HG03108 (cell line): ENCODE measurements at regions not wholly inside any gene's neighbourhood (a gene's known extent, or its start where the extent isn't known, plus 50 kb on each side); places are given as distances from the start of the nearest gene placed in this dataset.
A peak's percentile ranks its signal among the peaks of the same experiment; 100 is the strongest.

Experiments
- ATAC-seq: cut with Tn5 transposase; IDR thresholded peaks from one replicate; pipeline ENCODE4 v1.9.1; 2021; ENCODE audit warnings: moderate library complexity; ENCODE audit not compliant: unreplicated experiment

- no peak for ATAC-seq
Measured at GRCh38 chr7:47666164-47666862, 84.4 kb upstream of the TNS3 start.

GRCh38 chr7:47664650-47665195 is 82.8 kb upstream of the TNS3 start:
- ATAC-seq, result no peak

GRCh38 chr7:47663851-47664250 is 81.9 kb upstream of the TNS3 start:
- no peak for ATAC-seq

GRCh38 chr7:47663213-47663612 is 81.3 kb upstream of the TNS3 start:
- no peak for ATAC-seq

GRCh38 chr7:47661051-47661714 is 79.3 kb upstream of the TNS3 start:
- peak; percentile 72 for ATAC-seq

- ATAC-seq, result no peak
Measured at GRCh38 chr7:47659664-47660462, 78.0 kb upstream of the TNS3 start.

GRCh38 chr7:47658886-47659635 is 77.2 kb upstream of the TNS3 start:
- ATAC-seq, result no peak

GRCh38 chr7:47657126-47657525 is 75.2 kb upstream of the TNS3 start:
- no peak for ATAC-seq

GRCh38 chr7:47654672-47655298 is 72.9 kb upstream of the TNS3 start:
- ATAC-seq, result no peak

- no peak for ATAC-seq
Measured at GRCh38 chr7:47653550-47654411, 71.9 kb upstream of the TNS3 start.

GRCh38 chr7:47652591-47652990 is 70.7 kb upstream of the TNS3 start:
- no peak for ATAC-seq

- ATAC-seq, result no peak
Measured at GRCh38 chr7:47651355-47652317, 69.7 kb upstream of the TNS3 start.

- ATAC-seq, result no peak
Measured at GRCh38 chr7:47649919-47650318, 68.0 kb upstream of the TNS3 start.

- no peak for ATAC-seq
Measured at GRCh38 chr7:47648275-47648925, 66.5 kb upstream of the TNS3 start.

GRCh38 chr7:47647918-47648250 is 66.0 kb upstream of the TNS3 start:
- ATAC-seq, result no peak

GRCh38 chr7:47647181-47647917 is 65.4 kb upstream of the TNS3 start:
- ATAC-seq, result peak; percentile 72

- ATAC-seq, result no peak
Measured at GRCh38 chr7:47643716-47644400, 61.9 kb upstream of the TNS3 start.
